Dedifferentiated amniotic fluid mesenchymal stem cell (primary cell): ENCODE measurements at regions not wholly inside any gene's neighbourhood (a gene's known extent, or its start where the extent isn't known, plus 50 kb on each side); places are given as distances from the start of the nearest gene placed in this dataset.
"Not testable (repeated sequence)": the region's sequence is repeated elsewhere in the genome, so short reads cannot be mapped to it uniquely, and the experiment has no call there.

Experiments
- DNase-seq: peaks from one replicate; pipeline ENCODE4 v3.0.0-alpha.2; 2016; ENCODE audit errors: extremely low spot score

DNA sequence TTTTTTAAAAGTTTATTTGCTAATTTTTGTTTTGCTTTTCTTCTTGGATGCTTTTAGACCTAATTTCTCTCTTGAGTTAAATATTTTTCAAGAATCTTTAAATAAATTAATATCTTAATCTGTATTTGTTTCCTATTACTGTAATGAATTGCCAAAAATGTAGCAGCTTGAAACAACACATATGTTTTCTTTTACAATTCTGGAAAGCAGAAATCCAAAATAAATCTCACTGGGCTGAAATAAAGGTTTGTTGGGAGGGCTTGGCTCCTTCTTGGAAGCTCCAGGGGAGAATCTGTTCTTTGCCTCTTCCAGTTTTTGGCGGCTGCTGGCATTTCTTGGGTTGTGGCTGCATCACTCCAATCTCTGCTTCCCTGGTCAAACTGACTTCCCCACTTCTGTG, 658.1 kb upstream of the ARRDC3 start:
- no peak for DNase-seq

DNA sequence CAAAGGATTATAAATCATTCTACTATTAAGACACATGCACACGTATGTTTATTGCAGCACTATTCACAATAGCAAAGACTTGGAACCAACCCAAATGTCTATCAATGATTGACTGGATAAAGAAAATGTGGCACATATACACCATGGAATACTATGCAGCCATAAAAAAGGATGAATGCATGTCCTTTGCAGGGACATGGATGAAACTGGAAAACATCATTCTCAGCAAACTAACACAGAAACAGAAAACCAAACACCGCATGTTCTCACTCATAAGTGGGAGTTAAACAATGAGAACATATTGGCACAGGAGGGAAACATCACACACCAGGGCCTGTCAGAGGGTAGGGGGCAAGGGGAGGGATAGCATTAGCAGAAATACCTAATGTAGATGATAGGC, 646.7 kb upstream of the ARRDC3 start:
- not testable (repeated sequence) for DNase-seq

DNA sequence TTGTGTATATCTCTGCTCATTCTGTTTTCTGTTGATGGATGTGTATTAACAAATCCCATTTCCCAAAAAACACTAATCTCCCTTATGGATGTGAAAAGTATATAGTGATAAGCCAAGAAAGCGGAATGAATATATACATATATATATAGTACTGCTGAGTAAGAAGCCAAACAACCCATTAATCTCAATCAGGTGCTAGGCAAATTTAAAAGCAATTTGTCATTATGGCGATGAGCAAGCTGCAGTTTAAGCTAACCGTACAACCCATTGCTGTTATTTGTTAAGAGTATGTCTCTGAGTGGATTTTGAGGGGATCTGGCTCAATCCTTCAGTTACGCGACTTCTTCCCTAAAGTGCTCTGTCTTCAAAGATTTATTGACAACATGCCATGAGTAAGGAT, 640.4 kb upstream of the ARRDC3 start:
- DNase-seq = no peak

DNA sequence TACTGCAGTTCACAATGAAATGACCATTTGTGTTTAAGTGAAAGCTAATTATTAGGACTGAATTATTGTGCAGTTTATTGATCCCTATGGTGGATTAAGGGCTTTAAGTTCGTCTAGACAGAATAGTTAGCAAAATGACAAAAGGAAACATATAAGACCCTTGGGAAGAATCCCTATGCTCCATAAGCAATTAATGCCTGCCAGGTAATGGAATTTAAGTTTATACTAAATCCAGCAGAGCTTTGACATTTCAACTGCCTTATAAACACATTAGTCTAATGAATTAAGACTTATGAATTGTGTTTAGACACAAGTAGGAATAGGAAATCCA, 640.0 kb upstream of the ARRDC3 start:
- no peak for DNase-seq

DNA sequence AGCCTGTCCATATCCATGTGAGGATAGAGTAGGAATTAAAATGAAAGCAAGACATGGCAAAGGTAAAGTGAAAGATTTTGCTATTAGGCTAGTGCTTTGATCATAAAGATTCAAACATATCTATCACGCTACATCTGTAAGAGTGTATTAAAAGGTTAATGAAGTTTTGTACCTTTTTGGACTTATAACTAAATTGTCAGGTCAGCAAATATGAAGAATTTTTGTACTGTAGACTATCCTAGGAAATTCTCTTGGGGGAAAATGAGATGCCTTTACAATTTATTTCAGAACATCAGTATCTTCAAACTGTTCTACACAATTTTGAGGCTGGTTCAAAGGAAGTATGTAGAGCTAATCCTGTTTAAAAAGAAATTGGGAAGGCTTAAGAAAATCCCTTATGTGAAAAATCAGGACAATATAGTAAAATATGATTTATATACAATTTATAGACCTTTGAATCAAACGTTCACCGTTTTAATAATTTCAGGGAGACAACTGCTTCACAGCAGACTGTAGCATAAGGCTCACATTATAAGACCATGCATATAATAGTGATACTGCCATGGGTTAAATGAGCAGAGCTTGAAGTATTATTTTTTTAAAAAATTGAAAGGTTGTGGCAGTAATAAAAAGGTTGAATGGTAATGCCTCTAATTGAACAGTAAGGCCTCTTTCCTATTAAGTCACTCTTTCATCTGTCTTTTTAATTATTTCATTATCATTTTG, 639.5 kb upstream of the ARRDC3 start:
- DNase-seq = no peak

DNA sequence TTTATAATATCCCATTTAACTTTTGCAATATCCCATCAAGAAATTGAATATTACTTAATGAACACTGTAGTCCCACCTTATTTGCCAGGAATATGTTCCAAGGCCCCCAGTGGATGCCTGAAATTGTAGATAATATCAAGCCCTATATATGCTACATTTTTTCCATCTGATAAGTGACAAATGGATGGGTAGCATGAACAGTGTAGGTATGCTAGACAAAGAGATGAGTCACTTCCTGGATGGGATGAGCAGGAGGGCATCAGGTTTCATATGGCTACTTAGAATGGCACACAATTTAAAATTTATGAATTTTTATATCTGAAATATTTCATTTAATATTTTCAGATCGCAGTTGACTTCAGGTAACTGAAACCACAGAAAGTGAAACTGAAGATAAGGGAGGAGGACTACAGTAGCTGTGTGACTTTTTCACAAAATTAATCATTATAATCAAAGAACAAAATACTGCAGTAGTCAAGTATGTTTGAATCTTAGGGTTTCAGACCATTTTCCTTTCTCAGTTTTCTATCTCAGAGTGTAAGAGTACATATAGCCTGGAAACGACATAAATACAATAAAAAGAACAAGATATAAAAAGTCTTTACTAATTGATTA, 636.4 kb upstream of the ARRDC3 start:
- DNase-seq = no peak

DNA sequence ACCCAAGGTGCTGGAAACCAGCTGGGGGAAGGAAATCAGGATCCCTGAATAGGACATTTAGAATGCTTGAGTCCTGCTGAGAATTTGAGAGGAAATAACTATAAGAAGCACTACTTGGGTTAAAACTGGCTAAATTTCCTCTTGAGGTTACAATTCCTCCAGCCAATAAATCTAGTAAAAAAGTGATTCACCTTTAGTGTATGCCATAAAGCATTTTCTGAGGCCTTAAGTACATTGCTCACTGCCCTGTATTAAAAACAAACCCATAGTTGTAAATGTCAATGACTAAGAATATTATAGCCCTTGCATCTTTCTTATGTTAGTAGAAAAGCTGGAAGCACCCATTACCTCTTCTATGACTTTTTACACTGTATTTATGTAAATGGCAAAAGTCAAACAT, 634.7 kb upstream of the ARRDC3 start:
- peak; percentile 65 for DNase-seq

DNA sequence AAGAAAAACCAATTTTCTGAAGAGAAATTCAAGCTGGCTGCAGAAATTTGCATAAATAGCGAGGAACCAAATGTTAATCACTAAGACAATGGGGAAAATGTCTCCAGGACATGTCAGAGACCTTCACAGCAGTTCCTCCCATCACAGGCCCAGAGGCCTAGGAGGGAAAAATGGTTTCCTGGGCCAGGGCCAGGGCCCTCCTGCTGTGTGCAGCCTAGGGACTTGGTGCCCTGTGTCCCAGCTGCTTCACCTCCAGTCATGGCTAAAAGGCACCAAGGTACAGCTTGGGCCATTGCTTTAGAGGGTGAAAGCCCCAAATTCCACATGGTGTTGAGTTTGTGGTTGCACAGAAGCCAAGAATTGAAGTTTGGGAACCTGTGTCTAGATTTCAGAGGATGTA, 628.7 kb upstream of the ARRDC3 start:
- DNase-seq = not testable (repeated sequence)

DNA sequence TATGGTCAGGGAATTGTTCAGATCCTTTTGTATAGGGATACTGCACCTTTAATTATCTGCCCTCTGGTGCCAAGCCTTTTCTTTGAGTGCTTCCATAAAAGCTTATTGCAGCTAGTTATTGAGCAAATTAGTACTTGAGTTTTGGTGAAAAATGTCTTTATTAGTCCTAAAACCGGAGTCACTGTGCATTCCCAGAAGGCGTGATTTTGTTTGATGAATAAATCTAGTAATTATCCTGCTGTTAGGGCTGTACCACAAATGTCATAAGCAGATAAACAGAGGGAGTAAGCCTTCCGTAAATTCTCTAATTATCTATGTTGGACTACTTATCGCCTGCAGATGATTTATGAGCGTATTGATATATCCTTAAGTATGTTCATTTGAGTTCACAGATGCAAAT, 620.7 kb upstream of the ARRDC3 start:
- no peak for DNase-seq

DNA sequence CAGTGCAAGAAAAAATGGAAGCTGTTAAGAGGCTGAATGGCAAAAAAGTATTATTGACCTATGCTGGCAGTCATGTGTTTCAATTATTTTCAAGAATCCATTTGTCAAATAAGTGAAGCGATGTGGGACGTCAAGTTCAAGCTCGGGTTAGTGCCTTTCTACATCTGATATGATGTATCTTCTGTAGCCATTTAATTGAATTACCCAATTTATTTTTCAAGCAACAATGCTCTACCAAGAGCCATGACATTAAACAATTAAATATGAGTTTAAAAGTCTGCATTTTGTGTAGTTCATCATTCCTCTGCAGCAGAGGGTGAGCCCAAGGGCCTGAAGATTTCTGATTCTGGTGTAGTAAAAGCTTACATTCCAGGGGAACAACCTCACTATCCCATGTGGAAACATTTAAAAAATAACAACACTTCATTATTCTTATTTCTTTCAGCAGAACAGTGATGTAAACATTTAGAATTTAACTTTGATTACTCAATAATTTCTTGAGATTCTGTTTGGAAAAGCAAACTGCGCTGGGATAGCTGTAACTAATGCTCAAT, 619.7 kb upstream of the ARRDC3 start:
- no peak for DNase-seq

DNA sequence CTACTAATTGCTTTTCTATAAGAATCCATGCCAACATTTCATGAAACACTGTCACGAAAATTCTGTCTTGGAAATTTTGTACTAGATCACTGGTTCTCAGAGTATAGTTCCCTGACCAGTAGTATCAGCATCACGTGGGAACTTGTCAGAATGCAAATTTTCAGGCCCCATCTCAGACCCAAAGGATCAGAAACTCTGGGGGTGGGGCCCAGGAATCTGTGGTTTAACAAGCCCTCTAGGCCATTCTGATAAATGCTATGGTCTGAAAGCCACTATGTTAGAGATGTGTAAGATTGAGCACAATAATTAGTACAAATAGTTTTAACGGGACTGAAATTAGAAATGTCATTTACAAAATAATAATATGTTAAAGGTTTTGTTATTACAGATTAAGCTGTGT, 615.7 kb upstream of the ARRDC3 start:
- DNase-seq = no peak

DNA sequence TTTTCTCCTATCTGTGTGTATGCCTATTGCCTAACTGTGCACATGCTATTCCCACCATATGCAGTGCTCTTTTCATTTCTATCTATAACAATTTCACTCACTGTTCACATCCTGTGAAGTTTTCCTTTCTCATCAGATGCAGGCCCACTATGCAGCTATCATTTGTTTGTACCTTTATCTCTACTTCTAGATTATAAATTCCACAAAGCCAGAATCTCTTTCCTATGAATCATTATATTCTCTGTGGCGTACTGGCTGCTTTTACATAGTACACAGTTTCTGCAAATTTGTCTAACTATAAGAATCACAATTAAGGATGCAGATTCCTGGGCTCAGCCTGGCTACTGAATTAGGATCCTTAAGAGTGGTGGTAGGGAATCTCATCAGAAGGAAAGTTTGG, 600.8 kb upstream of the ARRDC3 start:
- no peak for DNase-seq

DNA sequence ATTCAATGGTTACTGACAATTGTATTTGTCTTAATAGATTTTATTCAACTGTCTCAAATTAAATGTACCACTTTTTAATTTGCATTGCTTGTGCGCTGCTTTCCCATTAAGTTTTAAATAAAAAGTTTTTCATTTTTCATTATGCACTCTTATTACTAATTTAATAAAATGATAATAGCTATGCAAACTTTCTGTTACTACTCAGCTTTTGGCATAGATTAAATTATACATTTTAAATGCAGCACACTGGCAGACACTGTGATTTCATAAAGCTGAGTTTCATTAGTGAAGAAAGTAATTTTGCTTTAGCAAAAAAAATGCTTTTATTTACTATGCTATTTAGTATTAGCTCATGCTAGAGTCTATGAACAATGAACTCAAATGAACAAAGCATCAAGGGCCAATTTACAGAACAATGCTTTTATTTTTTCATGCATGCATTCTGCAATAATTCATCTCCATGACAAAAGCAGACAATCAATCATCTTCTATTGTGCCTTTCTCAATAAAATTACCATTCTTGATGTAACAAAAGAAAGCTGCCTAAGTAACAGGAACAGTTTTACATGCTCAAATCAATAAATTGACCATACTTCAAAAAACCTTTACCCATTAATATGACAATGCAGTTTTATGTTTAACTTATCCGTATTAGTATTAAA, 595.2 kb upstream of the ARRDC3 start:
- DNase-seq = no peak

DNA sequence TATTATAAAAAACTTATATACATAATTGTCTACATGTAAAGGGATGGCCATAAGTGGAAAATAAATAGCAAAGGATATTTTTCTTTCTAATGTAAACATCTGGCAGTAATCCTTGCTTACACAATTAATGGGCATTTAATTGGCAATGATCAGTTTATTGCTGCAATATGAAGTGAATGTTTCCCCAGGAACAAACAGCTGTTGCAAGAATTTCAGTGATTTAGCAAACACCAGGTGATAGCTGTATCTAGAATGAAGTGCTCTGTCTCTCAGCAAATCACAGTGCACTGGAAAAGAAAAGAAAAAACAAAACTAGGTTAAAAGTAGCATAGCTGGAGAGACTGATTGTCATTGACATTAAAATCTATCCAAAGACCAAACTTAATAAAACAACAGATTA, 594.5 kb upstream of the ARRDC3 start:
- DNase-seq = no peak

DNA sequence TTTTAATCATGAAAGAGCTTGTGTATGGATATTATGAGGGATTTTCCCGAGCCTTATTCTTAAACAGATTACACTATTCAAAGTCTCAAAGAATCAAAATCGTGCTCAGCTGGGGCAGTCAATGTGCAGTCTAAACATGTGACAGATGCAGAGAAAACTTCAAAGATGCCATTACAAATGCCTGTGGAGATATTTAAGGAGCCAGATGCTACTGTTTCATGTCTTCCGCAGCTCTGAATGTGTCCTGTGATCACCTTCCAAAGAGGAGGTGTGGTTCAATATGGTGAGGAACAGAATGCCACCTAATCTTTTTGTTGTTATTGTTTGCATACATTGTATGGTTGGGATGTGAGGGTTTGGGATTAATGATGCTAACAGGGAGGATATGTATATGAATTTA, 593.3 kb upstream of the ARRDC3 start:
- no peak for DNase-seq

DNA sequence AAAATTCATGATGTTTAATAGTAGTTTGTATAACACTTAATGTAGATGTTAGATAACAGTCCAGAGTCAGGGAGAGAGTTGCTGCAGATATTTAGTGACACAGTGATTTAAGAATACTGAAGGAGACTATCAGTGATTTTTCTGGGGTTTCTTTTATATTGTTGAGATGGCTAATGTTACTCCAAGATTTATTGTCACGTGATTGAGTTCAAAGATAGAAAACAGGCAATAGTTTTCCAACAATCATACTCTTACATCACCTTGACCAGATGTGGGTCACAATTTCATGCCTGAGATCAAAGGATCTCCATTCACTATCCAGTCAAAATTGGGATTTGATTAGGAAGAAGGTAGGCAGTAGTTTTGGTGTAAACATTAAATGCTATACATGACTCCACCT, 580.0 kb upstream of the ARRDC3 start:
- DNase-seq = no peak

DNA sequence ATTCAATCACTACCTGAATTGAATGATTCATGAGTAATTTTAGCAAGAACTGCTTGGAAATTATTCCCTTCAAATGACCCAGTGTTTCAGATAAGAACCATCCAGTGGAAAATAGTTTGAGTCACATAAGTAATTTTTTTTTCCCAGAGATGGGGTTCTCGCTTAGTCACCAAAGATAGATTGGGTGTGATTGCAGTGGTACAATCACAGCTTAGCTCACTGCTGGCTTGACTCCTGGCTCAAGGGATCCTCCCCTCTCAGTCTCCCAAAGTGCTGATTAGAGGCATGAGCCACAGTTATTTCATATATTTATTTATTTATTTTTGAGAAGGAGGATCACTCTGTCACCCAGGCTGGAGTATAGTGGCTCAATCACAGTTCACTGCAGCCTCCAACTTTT, 574.5 kb upstream of the ARRDC3 start:
- no peak for DNase-seq

DNA sequence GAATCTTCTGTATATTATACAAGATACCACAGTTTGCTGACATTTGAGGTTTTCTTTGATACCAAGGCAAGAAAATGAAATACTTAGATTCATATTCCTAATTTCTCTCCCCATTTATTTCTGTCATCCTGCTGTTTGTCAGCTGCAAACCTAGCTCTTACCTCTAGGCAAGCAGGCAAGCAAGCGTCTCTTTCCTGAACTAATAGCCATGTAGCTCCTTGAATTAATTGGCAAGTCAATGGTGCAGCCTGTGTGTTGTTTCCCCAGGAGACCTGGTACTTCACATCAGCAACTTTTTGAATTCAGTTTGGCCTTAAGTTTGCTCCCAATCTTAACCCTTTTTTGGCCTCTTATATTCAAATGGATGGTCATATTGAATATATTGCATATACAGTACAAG, 573.6 kb upstream of the ARRDC3 start:
- DNase-seq = no peak

DNA sequence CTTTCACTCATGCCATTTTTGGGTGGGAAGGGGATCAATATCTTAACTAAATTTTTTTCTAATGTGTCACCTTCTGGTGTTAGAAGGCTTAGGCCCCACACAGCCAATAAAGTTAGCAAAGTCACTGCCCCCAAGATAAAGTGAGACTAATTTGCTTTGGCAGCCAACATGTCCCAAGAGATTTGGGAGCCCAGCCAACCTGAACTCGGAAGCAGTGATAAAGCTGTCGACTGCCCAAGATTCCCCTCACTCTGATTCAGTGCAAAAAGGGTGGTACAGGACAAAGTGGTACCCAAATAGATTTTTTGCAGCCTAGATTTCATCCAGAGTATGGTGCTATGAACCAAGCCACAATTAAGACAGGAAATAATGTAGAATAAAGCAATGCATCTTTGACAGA, 572.5 kb upstream of the ARRDC3 start:
- DNase-seq = no peak

DNA sequence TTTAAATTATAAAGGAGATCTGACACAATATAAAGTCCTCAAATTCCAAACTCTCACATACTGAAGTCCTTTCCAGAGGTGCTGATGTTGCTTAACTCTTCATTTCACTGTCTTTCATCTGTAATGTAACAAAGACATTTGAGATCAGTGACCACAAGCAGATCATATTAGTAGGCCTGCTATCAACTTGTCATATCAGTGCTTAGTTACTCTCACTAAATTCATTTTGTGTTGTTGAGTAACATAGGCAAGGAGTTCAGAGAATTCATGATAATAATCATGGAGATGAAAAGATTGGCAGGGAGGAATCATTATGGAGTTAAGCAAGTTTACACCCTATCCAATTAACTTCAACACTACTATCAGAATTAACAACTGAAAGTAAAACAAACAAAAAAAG, 571.0 kb upstream of the ARRDC3 start:
- DNase-seq = no peak

DNA sequence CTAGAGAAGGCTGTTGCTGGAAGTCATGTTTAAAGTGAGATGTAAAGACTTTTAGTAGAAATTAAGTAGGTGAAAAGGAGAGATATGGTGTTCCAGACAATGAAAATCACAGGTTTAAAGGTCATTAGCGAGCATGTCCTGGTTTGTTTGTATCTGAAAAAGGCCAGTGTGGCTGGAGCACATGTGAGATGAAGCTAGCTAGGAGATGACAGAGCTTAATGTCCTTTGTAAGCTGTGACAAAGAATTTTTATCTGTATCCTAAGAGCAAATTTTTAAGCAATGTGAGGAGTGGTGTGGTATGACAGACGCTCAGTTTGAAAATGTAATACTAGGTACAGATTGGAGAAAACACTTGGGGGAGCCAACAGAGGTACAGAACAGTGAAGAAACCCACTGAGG, 567.2 kb upstream of the ARRDC3 start:
- DNase-seq = no peak

DNA sequence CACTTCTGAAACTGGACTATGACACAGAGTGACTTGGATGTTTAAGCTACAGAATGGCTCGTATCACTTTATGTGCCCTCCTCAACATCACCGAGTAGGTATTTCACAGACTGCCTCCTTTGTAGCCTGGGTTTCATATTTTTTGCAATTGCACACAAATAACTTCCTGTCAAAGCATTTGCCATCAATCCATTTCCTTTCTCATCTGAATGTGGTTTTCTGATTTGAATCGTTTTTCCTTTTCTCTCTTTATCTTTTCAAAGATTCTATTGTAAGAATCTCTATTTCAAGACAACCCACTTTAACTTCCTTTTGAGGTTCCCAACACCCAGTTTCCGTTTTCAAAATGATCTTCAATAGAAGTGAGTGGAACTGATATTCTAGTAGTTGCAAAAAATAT, 563.8 kb upstream of the ARRDC3 start:
- no peak for DNase-seq

DNA sequence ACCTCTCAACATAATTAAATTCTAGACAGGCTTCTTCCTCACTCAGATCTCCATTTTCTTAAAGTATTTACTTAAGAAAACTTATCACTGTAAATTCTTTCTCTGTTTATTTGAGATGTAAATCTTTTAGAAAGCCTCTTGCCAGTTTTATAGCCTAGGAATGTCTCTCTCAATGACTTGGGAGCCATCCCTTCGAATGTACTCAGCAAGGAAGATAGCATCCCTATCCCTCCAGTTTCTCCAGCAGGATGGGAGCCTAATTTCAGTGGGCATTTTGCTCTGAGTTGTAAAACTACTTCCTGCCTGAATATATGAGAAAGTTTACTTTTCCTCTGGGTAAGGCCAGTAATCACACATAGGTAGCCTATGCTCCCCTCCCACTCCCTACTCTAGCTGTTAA, 558.5 kb upstream of the ARRDC3 start:
- DNase-seq = no peak
